A549 (cell line): ENCODE measurements at regions not wholly inside any gene's neighbourhood (a gene's known extent, or its start where the extent isn't known, plus 50 kb on each side); places are given as distances from the start of the nearest gene placed in this dataset.

ENCODE experiments used
- BHLHE40 ChIP-seq: IDR thresholded peaks from 2 replicates; pipeline ENCODE4 v1.6.1; 2012; ENCODE audit warnings: low read depth, low read length, inconsistent platforms
- ESRRA ChIP-seq: fragments of 150-350 bp; IDR thresholded peaks from 2 replicates; pipeline ENCODE4 v1.6.1; 2014; ENCODE audit warnings: mild to moderate bottlenecking, low read length, borderline replicate concordance
- MYC ChIP-seq: IDR thresholded peaks from 2 replicates; pipeline ENCODE4 v1.6.1; 2012; ENCODE audit warnings: mild to moderate bottlenecking, inconsistent platforms, low read length, improper control_type of control experiment, borderline replicate concordance
- RAD21 ChIP-seq, 2 experiments: fragments of >200 bp in 1 of 2; sonication (Bioruptor Twin) in 1 of 2; formaldehyde crosslinking in 1 of 2; IDR thresholded peaks in 1 of 2; conservative IDR thresholded peaks in 1 of 2; 2 replicates in 1 of 2; 3 replicates in 1 of 2; pipeline ENCODE4 v1.6.1; 2012 to 2018; ENCODE audit warnings: inconsistent platforms in 1 of 2

- TF ChIP-seq BHLHE40 (no peak), RAD21 (conservative IDR thresholded peaks at IDR 0.05 in 1 of 2, IDR thresholded peaks at IDR 0.05 in 1 of 2) (no peak), MYC (no peak), ESRRA (no peak)
Observed at GRCh38 chr4:53654300-53654758, 63.0 kb upstream of the LNX1 start.
